Liver (tissue), 8 donors: ENCODE measurements at regions not wholly inside any gene's neighbourhood (a gene's known extent, or its start where the extent isn't known, plus 50 kb on each side); places are given as distances from the start of the nearest gene placed in this dataset.

Experiments used
- DNase-seq: peaks from one replicate; pipeline ENCODE4 v3.0.0-alpha.2; 2017; ENCODE audit warnings: low spot score
- H3K27ac ChIP-seq, 2 donors: one replicate each; pipeline ENCODE4 v1.7.0; 2013; ENCODE audit warnings: inconsistent platforms in 2 of 2, low read length in 2 of 2, control low read depth in 1 of 2, low read depth in 1 of 2, mild to moderate bottlenecking in 1 of 2
- H3K27me3 ChIP-seq, 4 donors: one replicate each; pipeline versions ENCODE4 v1.6.1 to v1.7.0; 2013; ENCODE audit warnings: low read length in 3 of 4, inconsistent platforms in 1 of 4, mild to moderate bottlenecking in 1 of 4, moderate library complexity in 1 of 4; ENCODE audit not compliant: control insufficient read depth in 4 of 4, insufficient read depth in 4 of 4
- H3K36me3 ChIP-seq, 4 donors: one replicate each; pipeline versions ENCODE4 v1.6.1 to v1.7.0; 2013; ENCODE audit warnings: low read length in 3 of 4, mild to moderate bottlenecking in 3 of 4, low read depth in 1 of 4, moderate library complexity in 1 of 4; ENCODE audit not compliant: control insufficient read depth in 4 of 4, insufficient read depth in 3 of 4
- H3K4me1 ChIP-seq, 4 donors: one replicate each; pipeline versions ENCODE4 v1.6.1 to v1.7.0; 2013; ENCODE audit warnings: low read length in 3 of 4, mild to moderate bottlenecking in 3 of 4, moderate library complexity in 1 of 4; ENCODE audit not compliant: control insufficient read depth in 4 of 4, insufficient read depth in 4 of 4
- H3K4me3 ChIP-seq, 3 donors: one replicate each; pipeline versions ENCODE4 v1.6.1 to v1.7.0; 2013; ENCODE audit warnings: low read length in 3 of 3, control low read depth in 1 of 3, low read depth in 1 of 3, mild to moderate bottlenecking in 1 of 3
- H3K9ac ChIP-seq, 2 donors: one replicate each; pipeline ENCODE4 v1.7.0; 2013; ENCODE audit warnings: low read length in 2 of 2, mild to moderate bottlenecking in 2 of 2, moderate library complexity in 2 of 2, control low read depth in 1 of 2, low read depth in 1 of 2
- H3K9me3 ChIP-seq, 4 donors: one replicate each; pipeline versions ENCODE4 v1.6.1 to v1.7.0; 2013; ENCODE audit warnings: low read length in 3 of 4; ENCODE audit not compliant: control insufficient read depth in 4 of 4
- ATF3 ChIP-seq: IDR thresholded peaks from 2 replicates; pipeline ENCODE4 v1.6.1; 2016; ENCODE audit warnings: antibody characterized with exemption
- CTCF ChIP-seq: fragments of 150-350 bp; IDR thresholded peaks from 2 replicates; pipeline ENCODE4 v1.5.1; 2017; ENCODE audit warnings: improper control_type of control experiment, low read depth, low read length; ENCODE audit not compliant: missing input control
- EGR1 ChIP-seq, 2 donors: IDR thresholded peaks; 2 replicates each; pipeline ENCODE4 v1.6.1; 2016 to 2018; ENCODE audit warnings: antibody characterized with exemption in 2 of 2, low read depth in 2 of 2
- FOXA1 ChIP-seq: IDR thresholded peaks from 2 replicates; pipeline ENCODE4 v1.6.1; 2016; ENCODE audit warnings: antibody characterized with exemption
- FOXA2 ChIP-seq: IDR thresholded peaks from 2 replicates; pipeline ENCODE4 v1.6.1; 2016; ENCODE audit warnings: antibody characterized with exemption
- GABPA ChIP-seq, 2 donors: IDR thresholded peaks in 1 of 2; conservative IDR thresholded peaks in 1 of 2; 2 replicates each; pipeline ENCODE4 v1.6.1; 2016; ENCODE audit warnings: antibody characterized with exemption in 2 of 2, mild to moderate bottlenecking in 1 of 2, moderate library complexity in 1 of 2
- HNF4A ChIP-seq, 2 donors: conservative IDR thresholded peaks; 2 replicates each; pipeline ENCODE4 v1.6.1; 2016; ENCODE audit warnings: antibody characterized with exemption in 2 of 2, mild to moderate bottlenecking in 2 of 2
- HNF4G ChIP-seq: IDR thresholded peaks from 2 replicates; pipeline ENCODE4 v1.6.1; 2016; ENCODE audit warnings: antibody characterized with exemption
- JUND ChIP-seq, 2 donors: IDR thresholded peaks; 2 replicates each; pipeline ENCODE4 v1.6.1; 2016; ENCODE audit warnings: antibody characterized with exemption in 2 of 2
- MAX ChIP-seq: IDR thresholded peaks from 2 replicates; pipeline ENCODE4 v1.6.1; 2016; ENCODE audit warnings: antibody characterized with exemption
- NR2F2 ChIP-seq: IDR thresholded peaks from 2 replicates; pipeline ENCODE4 v1.6.1; 2016; ENCODE audit warnings: antibody characterized with exemption
- RAD21 ChIP-seq, 2 donors: IDR thresholded peaks; 2 replicates each; pipeline ENCODE4 v1.6.1; 2016; ENCODE audit warnings: antibody characterized with exemption in 2 of 2, mild to moderate bottlenecking in 2 of 2
- REST ChIP-seq: IDR thresholded peaks from 2 replicates; pipeline ENCODE4 v1.6.1; 2016; ENCODE audit warnings: antibody characterized with exemption, mild to moderate bottlenecking
- RXRA ChIP-seq, 2 donors: IDR thresholded peaks; 2 replicates each; pipeline ENCODE4 v1.6.1; 2017 to 2018; ENCODE audit warnings: antibody characterized with exemption in 2 of 2, mild to moderate bottlenecking in 1 of 2
- SP1 ChIP-seq: IDR thresholded peaks from 2 replicates; pipeline ENCODE4 v1.6.1; 2018; ENCODE audit warnings: antibody characterized with exemption, mild to moderate bottlenecking
- TAF1 ChIP-seq: conservative IDR thresholded peaks from 2 replicates; pipeline ENCODE4 v1.6.1; 2016; ENCODE audit warnings: antibody characterized with exemption, mild to moderate bottlenecking
- YY1 ChIP-seq: IDR thresholded peaks from 2 replicates; pipeline ENCODE4 v1.6.1; 2016; ENCODE audit warnings: antibody characterized with exemption, mild to moderate bottlenecking
- WGBS: extraction: QIAGEN DNeasy Blood & Tissue Kit; methylation state at CpG from one replicate; pipeline ENCODE4 v1.1.7; 2013; 5-methylcytosine and 5-hydroxymethylcytosine counted together
- donor health status: healthy.
- donor health status: healthy.
- donor health status: healthy.
- donor health status: healthy.
- donor health status: healthy.

GRCh38 chr4:152117520-152117919, 356.7 kb upstream of the GATB start:
- DNase-seq: no peak
- TF ChIP-seq YY1 (no peak), REST (no peak), ATF3 (no peak), JUND (IDR thresholded peaks at IDR 0.05) (no peak), RXRA (IDR thresholded peaks at IDR 0.05) (no peak), NR2F2 (no peak), HNF4G (no peak), SP1 (no peak), EGR1 (IDR thresholded peaks at IDR 0.05; ENCODE audit: low read depth in 2 of 2) (no peak), RAD21 (IDR thresholded peaks at IDR 0.05) (no peak), FOXA1 (no peak), HNF4A (conservative IDR thresholded peaks at IDR 0.05) (no peak), TAF1 (no peak), CTCF (no peak), FOXA2 (no peak), MAX (no peak), GABPA (IDR thresholded peaks at IDR 0.05 in 1 of 2, conservative IDR thresholded peaks at IDR 0.05 in 1 of 2) (no peak)
- no peaks in the 10 kb centered on the region for H3K4me1 ChIP-seq
- no peak overlapping the region for H3K4me3 ChIP-seq
- peaks cover 0 to 5% (median 2%) of the 10 kb centered on the region in 4 donors for H3K9me3 ChIP-seq
- WGBS: 79% methylated on average over 6 of the region's 6 CpGs
- no peaks in the 10 kb centered on the region for H3K36me3 ChIP-seq
- H3K27ac ChIP-seq: no peak overlapping the region
- no peak overlapping the region for H3K9ac ChIP-seq
- no peaks in the 10 kb centered on the region for H3K27me3 ChIP-seq

- no peak overlapping the region for H3K27ac ChIP-seq
- no peaks in the 10 kb centered on the region for H3K4me1 ChIP-seq
- H3K9ac ChIP-seq: no peak overlapping the region
- 73% methylated on average over 3 of the region's 3 CpGs for WGBS
- no peaks in the 10 kb centered on the region for H3K36me3 ChIP-seq
- H3K4me3 ChIP-seq: no peak overlapping the region
- no peaks in the 10 kb centered on the region for H3K27me3 ChIP-seq
- DNase-seq: no peak
- H3K9me3 ChIP-seq: peaks cover 0 to 5% (median under 1%) of the 10 kb centered on the region in 4 donors
- TF ChIP-seq NR2F2 (no peak), MAX (no peak), JUND (IDR thresholded peaks at IDR 0.05) (no peak), RAD21 (IDR thresholded peaks at IDR 0.05) (no peak), CTCF (no peak), GABPA (IDR thresholded peaks at IDR 0.05 in 1 of 2, conservative IDR thresholded peaks at IDR 0.05 in 1 of 2) (no peak)
These were observed 356.2 kb upstream of the GATB start for GRCh38 chr4:152117054-152117453.
